Breast epithelium (tissue), 3 donors: ENCODE measurements at regions not wholly inside any gene's neighbourhood (a gene's known extent, or its start where the extent isn't known, plus 50 kb on each side); places are given as distances from the start of the nearest gene placed in this dataset.

ENCODE experiments used
- CTCF ChIP-seq, 3 donors: fragments of 450-650 bp; IDR thresholded peaks; one replicate each; pipeline ENCODE4 v1.5.1; 2016 to 2017; ENCODE audit warnings: antibody characterized with exemption in 3 of 3, mild to moderate bottlenecking in 3 of 3, moderate library complexity in 3 of 3
- POLR2A ChIP-seq: fragments of 450-650 bp; IDR thresholded peaks from one replicate; pipeline ENCODE4 v1.6.1; 2016; ENCODE audit warnings: antibody characterized with exemption, mild to moderate bottlenecking, moderate library complexity
- POLR2AphosphoS5 ChIP-seq, 3 donors: sonication (generic); formaldehyde crosslinking; IDR thresholded peaks; one replicate each; pipeline ENCODE4 v1.6.1; 2017; ENCODE audit warnings: antibody characterized with exemption in 3 of 3

GRCh38 chr4:125200556-125200955 lies 114.2 kb upstream of the FAT4 start:
- no peak for TF ChIP-seq CTCF (IDR thresholded peaks at IDR 0.05)
- TF ChIP-seq POLR2A: no peak
- no peak for TF ChIP-seq POLR2AphosphoS5 (IDR thresholded peaks at IDR 0.05)
